ENCODE measurements at regions not wholly inside any gene's neighbourhood (a gene's known extent, or its start where the extent isn't known, plus 50 kb on each side); places are given as distances from the start of the nearest gene placed in this dataset.
"Not testable (repeated sequence)": the region's sequence is repeated elsewhere in the genome, so short reads cannot be mapped to it uniquely, and the experiment has no call there.

- DNase-seq, result no peak
Measured at GRCh38 chr13:99766641-99767045, 204.9 kb downstream of the ZIC5 start.

DNA sequence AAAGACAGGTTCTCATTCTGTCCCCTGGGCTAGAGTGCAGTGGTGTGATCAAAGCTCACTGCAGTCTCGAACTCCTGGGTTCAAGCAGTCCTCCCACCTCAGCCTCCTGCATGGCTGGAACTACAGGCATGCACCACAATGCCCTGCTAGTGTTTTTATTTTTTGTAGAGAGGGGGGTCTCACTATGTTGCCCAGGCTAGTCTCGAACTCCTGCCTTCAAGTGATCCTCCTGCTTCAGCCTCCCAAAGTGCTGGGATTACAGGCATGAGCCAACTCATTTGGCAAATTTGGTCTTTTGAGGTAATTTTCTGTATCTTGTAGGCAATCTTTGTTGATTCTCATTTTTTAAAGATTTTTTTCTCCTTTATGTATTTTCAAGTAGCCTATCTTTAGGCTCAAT lies 205.7 kb downstream of the ZIC5 start:
- DNase-seq, result no peak

GRCh38 chr13:99760456-99760855 lies 211.1 kb downstream of the ZIC5 start:
- DNase-seq, result no peak

DNA sequence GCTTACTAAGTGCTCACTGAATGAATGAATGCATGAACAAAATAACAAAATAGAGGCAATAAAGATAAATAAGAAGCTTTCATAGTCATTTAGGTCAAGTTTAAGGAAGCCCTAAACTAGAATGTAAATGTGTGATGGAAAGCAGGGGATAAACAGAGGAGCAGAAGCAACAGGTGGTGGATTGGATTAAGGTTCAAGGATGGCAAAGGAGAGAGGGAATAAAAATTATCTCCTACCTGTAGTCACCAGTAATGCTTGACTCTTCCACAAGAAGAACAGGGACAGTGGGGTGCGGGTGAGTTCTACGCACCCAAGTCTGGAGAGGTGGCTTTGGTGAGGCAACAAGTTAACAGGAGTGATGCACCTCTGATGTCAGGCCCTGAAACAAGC lies 212.4 kb downstream of the ZIC5 start:
- DNase-seq, result no peak

GRCh38 chr13:99758460-99759162 lies 213.0 kb downstream of the ZIC5 start:
- DNase-seq, result no peak

DNA sequence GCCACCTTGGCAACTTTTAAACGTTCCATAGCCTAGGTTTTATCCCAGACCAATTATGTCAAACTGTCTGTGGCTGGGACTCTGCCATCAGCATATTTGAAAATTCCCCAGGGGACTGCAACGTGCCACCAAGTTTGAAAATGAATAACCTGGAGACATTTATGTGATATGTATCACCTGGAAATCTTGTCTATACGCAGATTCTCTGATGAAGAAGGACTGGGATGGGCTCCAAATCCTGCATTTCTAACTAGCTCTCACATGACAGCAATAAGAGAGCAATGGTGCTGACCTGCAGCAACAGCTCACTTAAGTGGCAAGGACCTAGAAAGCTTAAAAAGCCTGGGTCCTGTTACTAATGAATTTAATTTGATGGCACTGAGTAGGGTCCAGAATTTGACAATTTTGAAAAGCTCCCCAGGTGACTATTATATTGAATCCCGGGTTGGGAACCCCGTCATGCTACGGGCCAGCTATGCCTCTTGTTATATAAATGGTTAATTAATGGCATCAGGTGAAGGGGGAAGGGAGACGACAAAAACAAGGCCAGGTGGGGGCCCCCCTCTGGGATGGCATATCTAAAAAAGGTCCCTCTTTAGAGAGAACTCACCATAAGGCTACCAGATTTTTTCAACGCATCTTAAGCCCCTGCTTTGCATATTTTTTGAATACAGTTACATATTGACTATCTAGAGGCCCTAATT lies 213.7 kb downstream of the ZIC5 start:
- DNase-seq, result no peak

DNA sequence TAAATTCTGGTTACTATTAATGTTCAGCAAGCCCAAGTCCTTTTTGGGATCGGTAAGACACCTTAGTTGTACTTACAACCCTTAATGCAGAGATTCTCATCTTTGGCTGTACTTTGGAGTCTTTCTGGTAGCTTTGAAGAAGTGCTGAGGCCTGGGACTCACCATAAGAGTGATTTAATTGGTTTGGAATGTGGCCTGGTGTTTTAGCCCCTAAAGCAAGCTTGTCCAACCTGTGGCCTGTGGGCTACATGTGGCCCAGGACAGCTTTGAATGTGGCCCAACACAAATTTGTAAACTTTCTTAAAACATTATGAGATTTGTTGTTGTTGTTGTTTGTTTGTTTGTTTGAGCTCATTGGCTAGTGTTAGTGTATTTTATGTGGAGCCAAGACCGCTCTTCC lies 215.3 kb downstream of the ZIC5 start:
- no peak for DNase-seq

- DNase-seq, result not testable (repeated sequence)
Measured at GRCh38 chr13:99754750-99755149, 216.8 kb downstream of the ZIC5 start.

DNA sequence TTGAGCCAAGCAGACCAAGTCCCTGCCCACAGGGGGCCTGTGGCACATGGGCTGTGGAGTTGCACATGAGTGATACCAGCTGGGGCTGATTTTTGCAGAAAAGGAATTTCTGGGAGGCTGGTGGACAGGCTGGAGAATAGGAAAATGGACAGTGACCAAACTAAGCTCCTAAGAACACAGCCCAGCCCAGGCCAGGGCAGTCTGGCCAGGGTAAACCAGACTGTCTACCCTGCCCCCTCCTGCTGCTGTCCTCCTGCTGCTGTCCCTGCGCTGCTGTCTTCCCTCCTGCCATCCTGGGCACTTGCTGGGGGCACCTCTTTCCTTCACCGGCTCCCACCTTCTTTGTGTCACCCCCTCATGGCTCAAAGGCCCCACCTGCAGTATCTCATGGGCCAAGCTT lies 219.2 kb downstream of the ZIC5 start:
- no peak for DNase-seq

- no peak for DNase-seq
Measured at GRCh38 chr13:99751517-99752199, 219.9 kb downstream of the ZIC5 start.

DNA sequence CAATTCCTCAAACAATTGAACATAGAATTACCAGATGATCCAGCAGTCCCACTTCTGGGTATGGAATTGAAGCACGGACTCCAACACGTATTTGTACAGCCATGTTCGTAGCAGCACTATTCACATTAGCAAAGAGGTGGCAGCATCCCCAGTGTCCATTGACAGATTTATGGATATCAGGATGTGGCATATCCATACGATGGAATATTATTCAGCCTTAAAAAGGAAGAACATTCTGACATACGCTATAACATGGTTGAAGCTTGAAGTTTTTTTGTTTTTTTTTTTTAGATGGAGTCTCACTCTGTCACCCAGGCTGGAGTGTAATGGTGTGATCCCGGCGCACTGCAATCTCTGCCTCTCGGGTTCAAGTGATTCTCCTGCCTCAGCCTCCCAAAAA lies 220.6 kb downstream of the ZIC5 start:
- no peak for DNase-seq

GRCh38 chr13:99749271-99750019 lies 222.1 kb downstream of the ZIC5 start:
- DNase-seq, result no peak

DNA sequence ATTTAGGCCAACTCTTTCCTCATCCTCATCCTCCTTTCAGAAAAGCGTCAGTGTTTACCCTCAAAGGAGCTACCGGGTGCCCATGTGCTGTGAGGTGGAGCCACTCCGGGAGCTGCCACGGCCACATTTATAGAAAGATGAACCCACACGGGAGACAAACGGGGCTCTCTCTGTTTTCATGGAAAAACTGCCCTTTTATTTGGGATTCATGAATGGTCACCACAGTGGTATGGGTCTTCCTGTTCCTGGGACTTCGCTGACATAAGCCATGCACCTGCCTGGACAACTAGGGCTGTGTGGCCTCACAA lies 224.2 kb downstream of the ZIC5 start:
- DNase-seq, result no peak

GRCh38 chr13:99746637-99747402 lies 224.7 kb downstream of the ZIC5 start:
- no peak for DNase-seq

DNA sequence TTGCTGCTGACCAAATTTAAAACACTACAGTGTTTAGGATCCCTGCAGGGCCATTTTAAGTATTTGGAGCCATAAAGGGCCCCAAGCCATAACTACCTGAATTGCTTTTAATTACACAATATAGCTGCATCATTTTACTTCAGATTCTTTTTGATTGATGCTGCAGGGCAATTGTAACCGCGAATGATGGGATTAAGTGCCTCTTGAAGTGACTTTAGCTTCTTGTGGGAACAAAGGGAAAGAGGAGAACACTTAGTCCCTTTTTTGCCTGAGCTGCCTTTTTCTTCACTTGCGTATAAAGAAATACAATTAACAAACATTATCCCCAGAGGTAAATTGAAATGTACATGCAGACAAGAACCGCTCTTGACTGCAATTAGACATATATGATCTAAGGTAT lies 228.5 kb downstream of the ZIC5 start:
- no peak for DNase-seq

- DNase-seq, result no peak
Measured at GRCh38 chr13:99741960-99742359, 229.6 kb downstream of the ZIC5 start.

DNA sequence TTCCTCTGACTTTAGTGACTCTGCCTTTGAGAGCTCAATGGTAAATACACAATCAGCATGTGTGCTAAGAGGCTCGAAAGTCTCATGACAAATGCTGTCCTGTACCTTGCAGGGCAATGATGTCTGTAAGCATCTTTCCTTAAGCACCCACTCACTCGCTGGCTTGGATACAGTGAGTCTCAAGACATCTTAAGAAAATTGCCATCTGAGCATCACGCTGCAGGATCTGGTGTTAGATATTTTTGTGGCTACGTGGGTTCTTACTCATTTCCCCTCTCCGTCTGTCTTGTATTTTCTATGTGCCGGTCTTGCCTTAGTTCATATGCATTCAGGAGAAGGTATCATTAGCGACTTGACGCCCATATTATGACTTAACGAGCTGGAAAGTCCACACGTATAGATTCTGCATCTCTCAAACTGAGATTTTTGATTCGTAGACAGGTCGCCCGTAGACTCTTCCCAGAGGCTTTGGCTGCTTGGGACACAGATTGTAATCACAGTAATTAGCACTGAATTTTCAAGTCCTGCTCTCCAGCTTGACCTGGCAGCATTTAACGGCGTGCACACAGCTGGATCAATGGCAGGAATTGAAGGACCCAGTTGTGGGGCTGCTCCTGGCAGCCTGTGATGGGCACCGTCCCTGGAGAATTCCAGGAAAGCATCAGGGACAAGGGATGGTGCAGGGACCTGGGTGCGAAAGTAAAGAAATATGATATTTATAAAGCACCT lies 231.2 kb downstream of the ZIC5 start:
- no peak for DNase-seq

- no peak for DNase-seq
Measured at GRCh38 chr13:99738626-99739025, 232.9 kb downstream of the ZIC5 start.

DNA sequence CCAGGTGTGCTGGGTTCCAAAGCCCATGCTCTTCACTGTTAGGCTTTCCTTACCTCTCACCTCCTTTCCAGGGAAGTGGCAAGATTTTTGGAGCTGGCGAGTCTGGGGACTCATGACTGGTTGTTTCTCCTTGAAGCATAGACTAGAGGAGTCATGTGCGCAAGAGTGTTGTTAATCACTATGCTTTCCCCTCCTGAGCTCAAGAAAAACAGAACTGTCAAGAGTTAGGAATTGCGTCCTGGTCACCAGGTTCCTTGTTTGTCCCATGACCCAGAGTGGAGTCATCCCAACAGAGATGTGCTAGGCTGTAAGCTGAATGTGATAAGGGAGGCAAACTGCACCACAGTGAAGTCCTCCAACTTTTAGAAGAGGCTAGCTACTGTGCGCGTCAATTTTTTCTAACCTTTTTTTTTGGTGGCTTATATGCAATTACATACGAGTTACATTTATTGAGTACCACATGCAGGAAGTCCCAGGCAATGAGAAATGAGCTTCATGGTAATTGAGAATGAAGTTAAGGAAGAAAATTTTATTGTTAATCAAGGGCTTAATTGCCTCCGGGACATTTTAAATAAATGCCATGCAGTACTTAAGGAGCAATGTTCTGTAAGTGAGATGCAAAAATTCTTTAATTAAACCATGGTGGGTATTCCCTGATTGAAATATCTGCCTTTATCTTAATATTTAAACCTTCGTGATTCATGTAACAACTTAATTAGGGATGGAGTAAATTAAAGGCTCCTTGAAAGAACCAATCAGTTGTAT lies 233.9 kb downstream of the ZIC5 start:
- DNase-seq, result no peak

- DNase-seq, result no peak
Measured at GRCh38 chr13:99736541-99736940, 235.0 kb downstream of the ZIC5 start.

DNA sequence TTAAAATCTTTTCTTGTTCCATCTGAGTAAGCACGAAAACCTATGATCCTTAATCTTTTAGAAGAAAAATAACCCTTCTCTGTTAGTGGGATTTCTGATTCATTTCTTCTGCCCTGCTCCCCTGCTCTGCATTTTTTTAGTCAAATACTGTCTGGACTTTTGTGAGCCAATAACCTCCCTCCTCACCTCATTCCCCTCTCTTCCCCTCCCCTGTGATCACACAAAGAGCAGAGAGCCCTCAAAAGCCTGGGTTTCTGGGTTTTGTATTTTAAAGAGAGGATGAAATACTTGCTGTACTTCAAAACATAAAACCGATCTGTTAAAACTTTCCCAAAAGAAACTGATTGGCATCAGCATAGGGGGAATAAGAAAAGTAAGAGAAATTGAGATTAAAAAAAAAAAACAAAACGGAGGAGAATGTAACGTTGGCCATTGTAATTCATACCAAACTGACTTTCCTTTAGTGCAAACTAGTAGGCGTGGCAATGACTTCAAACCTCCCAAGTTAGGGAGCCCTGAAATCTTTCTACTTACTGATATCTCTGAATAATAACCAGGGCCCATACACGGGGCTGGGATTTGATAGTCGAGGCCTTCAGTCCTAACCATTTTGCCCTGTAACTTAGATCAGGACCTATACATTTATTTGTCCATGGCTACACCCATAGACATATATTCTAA lies 232.9 kb downstream of the TM9SF2 start:
- no peak for DNase-seq
